Breast epithelium (tissue), 3 donors: ENCODE measurements at regions not wholly inside any gene's neighbourhood (a gene's known extent, or its start where the extent isn't known, plus 50 kb on each side); places are given as distances from the start of the nearest gene placed in this dataset.

Experiments
- POLR2A ChIP-seq: fragments of 450-650 bp; IDR thresholded peaks from one replicate; pipeline ENCODE4 v1.6.1; 2016; ENCODE audit warnings: antibody characterized with exemption, mild to moderate bottlenecking, moderate library complexity
- TF ChIP-seq, protein P1 (sequence below), 3 donors: fragments of 450-650 bp; IDR thresholded peaks; one replicate each; pipeline ENCODE4 v1.5.1; 2016 to 2017; ENCODE audit warnings: antibody characterized with exemption in 3 of 3, mild to moderate bottlenecking in 3 of 3, moderate library complexity in 3 of 3

DNA sequence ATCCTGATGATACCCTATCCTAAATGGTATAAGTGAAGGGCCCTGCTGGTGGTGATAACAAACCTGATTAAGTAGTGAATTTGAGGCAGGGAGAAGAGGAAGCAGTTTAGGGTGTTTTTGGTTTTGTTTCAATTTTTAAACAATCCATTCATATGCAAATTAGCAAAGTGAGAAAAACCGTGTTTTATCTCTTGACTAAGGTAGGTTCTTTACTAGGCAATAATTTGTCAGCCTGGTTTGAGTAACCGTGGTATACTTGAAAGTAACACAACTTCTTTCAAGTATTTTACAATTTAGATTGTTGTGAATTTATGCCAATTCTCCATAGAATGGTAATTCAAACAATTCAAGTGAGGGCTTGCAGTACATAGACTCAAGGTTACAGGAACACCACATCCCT lies 177.8 kb upstream of the CD180 start:
- no peak for TF ChIP-seq POLR2A
- TF ChIP-seq, protein P1, sequence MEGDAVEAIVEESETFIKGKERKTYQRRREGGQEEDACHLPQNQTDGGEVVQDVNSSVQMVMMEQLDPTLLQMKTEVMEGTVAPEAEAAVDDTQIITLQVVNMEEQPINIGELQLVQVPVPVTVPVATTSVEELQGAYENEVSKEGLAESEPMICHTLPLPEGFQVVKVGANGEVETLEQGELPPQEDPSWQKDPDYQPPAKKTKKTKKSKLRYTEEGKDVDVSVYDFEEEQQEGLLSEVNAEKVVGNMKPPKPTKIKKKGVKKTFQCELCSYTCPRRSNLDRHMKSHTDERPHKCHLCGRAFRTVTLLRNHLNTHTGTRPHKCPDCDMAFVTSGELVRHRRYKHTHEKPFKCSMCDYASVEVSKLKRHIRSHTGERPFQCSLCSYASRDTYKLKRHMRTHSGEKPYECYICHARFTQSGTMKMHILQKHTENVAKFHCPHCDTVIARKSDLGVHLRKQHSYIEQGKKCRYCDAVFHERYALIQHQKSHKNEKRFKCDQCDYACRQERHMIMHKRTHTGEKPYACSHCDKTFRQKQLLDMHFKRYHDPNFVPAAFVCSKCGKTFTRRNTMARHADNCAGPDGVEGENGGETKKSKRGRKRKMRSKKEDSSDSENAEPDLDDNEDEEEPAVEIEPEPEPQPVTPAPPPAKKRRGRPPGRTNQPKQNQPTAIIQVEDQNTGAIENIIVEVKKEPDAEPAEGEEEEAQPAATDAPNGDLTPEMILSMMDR (IDR thresholded peaks at IDR 0.05) = no peak
